GM08714 (cell line): ENCODE measurements at regions not wholly inside any gene's neighbourhood (a gene's known extent, or its start where the extent isn't known, plus 50 kb on each side); places are given as distances from the start of the nearest gene placed in this dataset.
"Not testable (repeated sequence)": the region's sequence is repeated elsewhere in the genome, so short reads cannot be mapped to it uniquely, and the experiment has no call there.

ENCODE experiments used
- H3K4me3 ChIP-seq: fragments of 200-500 bp; sonication (Bioruptor generic); 2 replicates; pipeline ENCODE4 v1.5.1; 2014; ENCODE audit warnings: mild to moderate bottlenecking, low read length, inconsistent platforms
- ZNF274 ChIP-seq: IDR thresholded peaks from 2 replicates; pipeline ENCODE4 v1.6.1; 2012; ENCODE audit warnings: mild to moderate bottlenecking, low read depth, low read length

DNA sequence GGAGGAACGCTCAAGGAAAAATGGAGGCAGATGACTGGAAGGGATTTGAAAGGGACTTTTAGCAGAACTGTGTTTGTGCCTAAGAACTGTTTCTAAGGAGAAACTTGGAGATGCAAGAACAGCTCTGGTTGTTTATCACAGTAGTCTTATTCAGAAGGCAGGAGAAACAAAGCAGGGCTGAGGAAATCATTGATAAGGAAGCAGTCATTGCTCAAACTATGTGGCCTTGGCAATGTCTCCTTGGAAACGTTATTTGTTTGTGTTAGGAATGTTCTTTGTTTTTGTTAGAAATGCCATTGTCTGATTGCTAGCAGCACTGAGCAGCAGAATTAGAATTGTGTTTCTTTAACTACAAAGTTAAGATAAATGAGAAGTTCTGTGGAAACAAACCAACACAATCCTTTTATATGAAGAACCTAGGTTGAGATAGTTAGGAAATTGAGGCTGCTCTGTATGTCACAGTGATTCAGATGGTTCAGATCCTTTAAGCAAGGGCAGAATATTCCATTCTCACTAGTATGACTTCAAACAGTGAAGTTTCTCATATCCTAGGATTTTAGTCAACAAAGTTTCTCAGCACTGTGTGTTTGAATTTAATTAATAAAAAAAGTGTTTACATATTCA is 1191.3 kb upstream of the IGFBP7 start:
- no peak overlapping the region for H3K4me3 ChIP-seq
- TF ChIP-seq ZNF274, result no peak

DNA sequence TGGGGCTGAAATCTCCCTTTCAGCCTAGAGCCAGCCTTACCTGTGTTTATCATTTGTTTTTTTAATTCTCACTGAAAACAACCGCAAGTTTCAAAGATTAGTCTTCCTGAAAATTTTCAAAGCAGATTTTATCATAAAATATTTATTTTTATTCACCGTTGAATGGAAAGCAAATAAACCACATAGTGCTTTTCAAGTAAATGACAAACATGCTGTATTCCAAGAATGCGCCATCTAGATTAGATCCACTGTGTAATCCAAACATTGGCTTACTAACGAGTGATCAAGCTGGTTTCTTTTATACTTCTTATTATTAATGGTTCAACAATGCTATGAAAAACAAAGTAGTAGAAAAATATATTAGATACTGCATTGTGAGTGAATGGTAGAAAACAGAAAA is 1176.2 kb upstream of the IGFBP7 start:
- no peak overlapping the region for H3K4me3 ChIP-seq
- no peak for TF ChIP-seq ZNF274

DNA sequence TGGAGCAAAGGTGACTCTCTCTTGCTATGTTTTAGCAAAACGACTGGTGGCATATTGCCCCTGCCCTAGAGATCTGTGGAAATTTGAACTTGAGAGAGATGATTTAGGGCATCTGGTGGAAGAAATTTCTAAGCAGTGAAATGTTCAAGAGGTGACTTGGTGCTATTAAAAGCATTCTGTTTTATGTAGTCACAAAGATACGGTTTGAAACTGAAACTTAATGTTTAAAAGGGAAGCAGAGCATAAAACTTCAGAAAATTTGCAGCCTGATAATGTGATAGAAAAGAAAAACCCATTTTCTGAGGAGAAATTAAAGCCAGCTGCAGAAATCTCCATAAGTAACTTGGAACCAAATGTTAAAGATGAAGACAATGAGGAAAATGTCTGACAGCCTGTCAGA is 1170.7 kb upstream of the IGFBP7 start:
- not testable (repeated sequence) for H3K4me3 ChIP-seq

DNA sequence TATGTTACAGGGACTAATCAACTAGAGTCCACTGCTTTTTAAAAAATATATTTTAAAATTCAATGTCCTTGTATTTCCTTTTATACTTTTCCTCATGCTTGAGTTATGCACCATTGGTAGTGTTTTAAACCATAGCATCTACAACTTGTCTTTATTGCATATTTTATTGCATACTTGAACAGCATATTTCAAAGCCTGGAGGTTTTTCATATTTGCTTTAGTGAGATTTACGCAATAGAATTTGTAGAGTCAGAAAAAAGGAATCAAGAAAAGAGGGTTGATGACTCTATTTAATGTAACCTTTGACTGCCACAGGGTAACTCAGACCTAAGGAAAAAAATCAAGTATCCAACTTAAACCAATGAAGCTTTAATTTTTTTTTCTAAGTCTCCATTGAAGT is 1165.7 kb upstream of the IGFBP7 start:
- H3K4me3 ChIP-seq, result no peak overlapping the region
- no peak for TF ChIP-seq ZNF274

DNA sequence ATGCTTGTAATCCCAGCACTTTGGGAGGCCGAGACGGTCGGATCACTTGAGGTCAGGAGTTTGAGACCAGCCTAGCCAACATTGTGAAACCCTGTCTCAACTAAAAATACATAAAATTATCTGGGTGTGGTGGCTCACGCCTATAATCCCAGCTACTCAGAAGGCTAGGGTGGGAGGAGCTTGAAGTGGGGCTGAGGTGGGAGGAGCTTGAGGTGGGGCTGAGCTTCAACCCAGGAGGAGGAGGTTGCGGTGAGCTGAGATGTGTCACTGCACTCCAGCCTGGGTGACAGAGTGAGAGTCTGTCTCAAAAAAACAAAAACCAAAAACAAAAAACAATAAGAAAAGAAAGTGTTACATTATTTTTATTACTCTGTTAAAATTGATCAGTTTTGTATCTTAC is 1164.4 kb upstream of the IGFBP7 start:
- TF ChIP-seq ZNF274, result no peak
- H3K4me3 ChIP-seq, result no peak overlapping the region

DNA sequence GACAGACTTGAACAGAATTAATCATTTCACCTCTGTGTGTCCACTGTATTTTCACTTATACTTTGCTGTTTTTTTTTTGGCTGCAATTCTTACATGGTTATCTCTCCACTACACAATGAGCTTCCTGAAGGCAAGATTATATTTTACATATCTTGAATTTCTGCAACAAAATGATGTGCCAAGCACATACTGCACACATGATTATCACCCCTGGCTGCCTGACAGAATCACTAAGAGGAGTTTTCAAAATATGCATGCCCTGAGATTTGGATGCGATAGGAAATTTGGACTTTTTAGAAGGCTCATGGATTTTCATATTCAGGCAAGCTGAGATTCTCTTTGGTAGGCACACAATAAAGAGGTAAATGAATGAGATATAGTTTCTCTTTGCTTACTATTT is 1162.1 kb upstream of the IGFBP7 start:
- no peak for TF ChIP-seq ZNF274
- no peak overlapping the region for H3K4me3 ChIP-seq

DNA sequence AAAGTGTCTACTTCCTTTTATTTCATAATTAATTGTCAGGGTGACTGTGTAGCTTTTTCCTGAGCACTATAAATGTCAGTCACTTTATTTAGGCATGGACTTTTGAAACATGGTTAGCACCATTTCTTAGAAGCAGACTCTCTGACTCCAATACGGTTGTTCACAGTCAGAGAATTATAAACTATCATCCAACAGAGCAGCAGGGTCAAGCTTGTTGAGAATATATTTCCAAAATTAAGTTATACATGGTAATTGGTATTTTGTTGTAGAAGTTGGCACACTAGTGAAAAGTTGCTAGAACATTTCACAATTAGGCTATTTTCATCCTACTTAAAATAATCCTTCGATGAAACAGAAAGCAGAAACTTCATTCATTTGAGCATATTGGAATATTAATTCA is 1155.5 kb upstream of the IGFBP7 start:
- H3K4me3 ChIP-seq, result no peak overlapping the region
- TF ChIP-seq ZNF274, result no peak

DNA sequence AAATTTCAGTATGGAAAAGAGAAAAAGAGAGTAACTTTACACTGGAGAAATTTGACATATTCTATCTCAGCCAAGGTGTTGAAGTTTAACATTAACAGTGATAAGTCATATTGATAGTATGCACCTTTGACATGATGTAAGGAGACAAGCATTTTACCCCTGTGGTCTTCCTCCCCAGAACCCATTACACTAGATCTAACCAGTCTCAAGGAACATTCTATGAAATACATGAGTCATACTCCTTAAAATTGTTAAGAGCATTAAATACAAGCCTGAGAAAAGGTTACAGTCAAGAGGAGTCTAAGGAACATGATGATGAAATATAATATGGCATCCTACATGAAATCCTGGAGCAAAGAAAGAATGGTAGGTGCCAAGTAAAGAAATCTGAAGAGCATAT is 1151.3 kb upstream of the IGFBP7 start:
- TF ChIP-seq ZNF274, result no peak
- no peak overlapping the region for H3K4me3 ChIP-seq

DNA sequence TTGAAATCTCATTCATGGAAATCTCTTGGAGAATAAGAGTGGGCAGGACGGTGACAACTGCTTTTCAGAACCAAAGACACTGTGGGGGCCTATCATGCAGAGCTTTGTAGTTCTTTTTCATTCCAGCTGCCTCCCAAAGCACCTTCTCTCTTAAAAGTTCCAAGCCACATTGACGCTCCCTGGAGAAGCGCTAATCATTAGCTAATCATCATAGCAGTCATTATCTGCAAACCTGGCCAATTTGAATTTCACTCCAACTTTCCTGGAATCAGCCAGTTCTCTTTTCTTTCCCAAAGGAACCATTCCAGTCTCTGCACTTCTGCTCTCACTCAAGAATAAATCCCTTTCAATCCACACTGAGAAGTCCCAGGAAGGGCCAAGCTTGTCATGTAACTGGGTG is 1144.1 kb upstream of the IGFBP7 start:
- H3K4me3 ChIP-seq, result no peak overlapping the region

DNA sequence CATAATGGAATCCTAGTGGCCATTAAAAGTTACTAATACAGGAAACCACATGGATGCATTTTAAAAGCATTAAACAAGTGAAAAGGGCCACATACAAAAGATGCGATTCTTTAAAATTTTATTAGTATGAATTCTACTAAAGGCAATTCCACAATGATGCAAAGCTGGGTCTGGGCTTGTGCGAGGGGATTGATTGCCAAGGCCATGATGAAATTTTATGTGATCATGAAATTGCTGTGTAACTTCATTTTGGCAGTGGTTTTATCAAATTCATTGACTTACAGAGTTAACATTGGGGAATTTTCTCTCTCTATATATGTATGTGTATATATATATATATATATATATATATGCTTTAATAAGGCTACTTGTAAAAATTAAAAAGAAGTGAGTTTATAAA is 1142.5 kb upstream of the IGFBP7 start:
- TF ChIP-seq ZNF274, result no peak
- H3K4me3 ChIP-seq, result no peak overlapping the region

More for the DNA sequence above, 1144.1 kb upstream of the IGFBP7 start:
- no peak for TF ChIP-seq ZNF274

DNA sequence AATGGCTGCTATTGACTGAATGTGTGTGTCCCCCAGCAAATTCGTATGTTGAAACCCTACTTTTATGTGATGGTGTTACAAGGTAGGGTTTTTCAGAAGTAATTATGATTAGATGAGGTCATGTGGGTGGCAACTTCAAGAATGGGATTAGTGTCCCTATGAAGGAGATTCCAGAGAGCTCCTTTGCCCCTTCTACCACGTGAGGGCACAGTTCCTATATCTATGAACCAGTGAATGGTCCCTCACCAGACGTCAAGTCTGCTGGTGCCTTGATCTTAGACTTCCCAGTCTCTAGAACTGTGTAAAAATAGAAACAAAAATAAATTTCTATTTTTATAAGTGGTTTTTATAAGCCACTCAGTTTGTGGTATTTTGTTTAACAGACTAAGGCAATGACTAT is 1137.6 kb upstream of the IGFBP7 start:
- H3K4me3 ChIP-seq, result no peak overlapping the region
- TF ChIP-seq ZNF274, result no peak

DNA sequence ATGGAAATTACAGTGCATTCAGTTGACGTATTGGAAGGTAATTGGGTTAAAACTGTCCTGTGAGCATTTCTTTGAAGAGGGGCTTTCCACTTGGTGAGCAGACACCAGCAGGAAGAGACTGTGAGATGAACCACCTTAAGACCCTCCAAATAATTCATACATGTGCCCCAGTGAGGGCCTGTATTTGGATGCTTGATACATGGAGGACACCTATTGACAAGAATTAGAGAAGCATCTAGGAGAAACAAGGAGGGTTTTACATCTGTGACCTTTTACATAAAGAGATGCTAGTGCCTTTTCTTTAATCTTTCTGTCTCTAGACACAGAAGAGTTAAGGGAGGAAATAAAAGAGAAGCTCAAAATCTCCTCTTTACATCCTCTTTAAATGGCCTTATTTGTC is 1115.3 kb upstream of the IGFBP7 start:
- no peak for TF ChIP-seq ZNF274
- H3K4me3 ChIP-seq, result no peak overlapping the region

DNA sequence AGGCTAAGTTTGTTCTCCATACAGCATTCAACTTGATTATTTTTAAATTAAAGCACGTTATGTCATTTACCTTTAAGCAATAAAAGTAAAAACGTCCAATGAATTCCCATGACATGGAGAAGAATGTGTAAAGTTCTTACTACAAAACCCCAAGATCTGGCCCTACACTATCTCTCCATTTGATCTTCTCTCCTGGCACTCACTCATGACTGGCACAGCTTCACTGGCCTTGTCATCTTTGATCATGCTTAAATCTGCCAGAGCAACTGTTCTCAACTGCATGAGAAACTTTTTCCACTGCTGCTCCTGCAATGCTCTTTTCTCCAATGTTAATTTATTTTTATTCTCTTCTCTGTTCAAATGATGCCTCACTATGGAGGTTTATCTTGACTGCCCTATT is 1109.0 kb upstream of the IGFBP7 start:
- TF ChIP-seq ZNF274, result no peak
- no peak overlapping the region for H3K4me3 ChIP-seq

DNA sequence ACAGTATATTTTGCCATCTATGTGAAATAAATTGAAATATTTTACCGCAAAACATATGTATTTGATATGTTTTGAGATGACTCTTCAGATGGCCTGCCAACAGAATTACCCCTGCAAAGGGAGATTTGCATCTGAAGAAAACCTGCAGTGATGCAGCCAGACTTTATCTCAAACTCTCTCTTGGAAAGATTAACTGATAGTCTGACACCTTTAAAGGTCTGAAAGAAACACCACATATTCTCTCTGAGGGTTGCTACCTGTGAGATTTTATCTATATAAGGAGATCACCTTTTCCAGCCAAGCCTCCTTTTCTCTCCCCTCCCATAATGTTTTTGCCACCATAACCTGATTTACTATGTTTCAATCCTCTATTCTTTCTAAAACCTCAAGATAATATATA is 1106.3 kb upstream of the IGFBP7 start:
- H3K4me3 ChIP-seq, result no peak overlapping the region
- TF ChIP-seq ZNF274, result no peak

DNA sequence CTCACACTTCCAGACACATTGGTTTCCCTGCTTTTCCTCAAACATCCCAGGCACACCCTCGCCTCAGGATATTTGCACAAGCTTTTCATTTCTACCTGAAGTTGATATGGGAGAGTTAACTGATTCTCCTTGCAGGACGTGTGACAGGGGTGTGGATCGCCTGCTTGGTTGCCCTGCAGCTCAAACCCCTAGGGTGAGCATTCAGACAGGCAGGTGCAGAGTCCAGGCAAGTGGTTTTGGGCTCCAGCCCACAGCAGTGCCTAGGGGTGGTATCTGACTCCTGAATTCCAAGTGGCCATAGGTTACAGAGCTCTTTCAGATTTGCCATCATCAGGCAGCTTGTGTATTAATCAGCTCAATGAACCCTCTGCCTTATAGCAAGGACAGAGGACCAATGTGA is 1104.2 kb upstream of the IGFBP7 start:
- no peak overlapping the region for H3K4me3 ChIP-seq
- no peak for TF ChIP-seq ZNF274

DNA sequence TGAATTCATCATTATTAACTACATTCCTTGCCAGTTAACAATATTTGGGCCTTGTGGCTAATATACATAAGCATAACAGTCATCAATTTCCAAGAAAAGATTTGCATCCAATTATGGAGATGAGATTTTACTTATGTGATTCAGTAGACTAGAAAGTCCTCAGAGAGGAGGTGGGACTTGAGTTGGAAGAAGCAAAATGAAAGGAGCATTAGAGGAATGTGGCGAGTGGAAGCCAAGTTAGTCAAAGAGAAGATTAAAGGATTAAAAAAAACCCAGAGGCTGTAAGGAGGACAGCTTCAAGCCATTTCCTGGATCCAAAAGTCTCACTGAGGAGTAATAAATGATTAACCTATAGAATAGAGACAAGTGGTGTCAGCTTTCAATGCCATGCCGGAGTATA is 1099.4 kb upstream of the IGFBP7 start:
- no peak for TF ChIP-seq ZNF274

DNA sequence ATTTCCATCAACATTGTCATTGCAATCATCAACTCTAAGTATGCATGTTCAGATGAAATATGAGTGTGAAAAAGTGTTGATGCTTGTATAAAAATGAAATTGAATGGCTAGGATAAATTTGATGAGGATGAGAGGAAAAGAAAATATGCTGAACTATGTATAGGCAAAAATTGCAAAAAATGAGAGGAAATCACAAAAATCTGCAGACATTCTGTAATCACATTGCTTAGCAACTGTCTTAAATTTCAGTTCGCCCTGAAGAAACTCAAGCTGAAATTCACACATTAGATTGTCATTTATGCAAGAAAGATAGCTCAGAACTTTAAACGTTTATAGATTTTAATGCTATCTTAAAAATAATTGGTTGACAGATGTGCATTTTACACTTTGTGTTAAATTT is 1098.8 kb upstream of the IGFBP7 start:
- no peak overlapping the region for H3K4me3 ChIP-seq
- no peak for TF ChIP-seq ZNF274

More for the DNA sequence above, 1099.4 kb upstream of the IGFBP7 start:
- H3K4me3 ChIP-seq, result no peak overlapping the region
